HepG2 (cell line): ENCODE measurements at regions not wholly inside any gene's neighbourhood (a gene's known extent, or its start where the extent isn't known, plus 50 kb on each side); places are given as distances from the start of the nearest gene placed in this dataset.
A peak's percentile ranks its signal among the peaks of the same experiment; 100 is the strongest.

Source experiments
- ERF ChIP-seq: IDR thresholded peaks from 2 replicates; pipeline ENCODE4 v1.6.1; 2018; ENCODE audit warnings: missing biosample characterization, missing genetic modification reagents
- FOXA3 ChIP-seq: IDR thresholded peaks from 2 replicates; pipeline ENCODE4 v1.6.1; 2016; ENCODE audit warnings: missing genetic modification reagents, missing compliant biosample characterization
- FOXP1 ChIP-seq, 2 experiments: fragments of 450-650 bp in 1 of 2; IDR thresholded peaks; 2 replicates each; pipeline ENCODE4 v1.6.1; 2017 to 2018; ENCODE audit warnings: antibody characterized with exemption in 1 of 2
- HNF4A ChIP-seq: sonication (generic); formaldehyde crosslinking; IDR thresholded peaks from 2 replicates; pipeline ENCODE4 v1.4.0; 2020; ENCODE audit warnings: missing genetic modification reagents
- MAX ChIP-seq: IDR thresholded peaks from 2 replicates; pipeline ENCODE4 v1.6.1; 2012; ENCODE audit warnings: inconsistent platforms
- MIXL1 ChIP-seq: IDR thresholded peaks from 2 replicates; pipeline ENCODE4 v1.6.1; 2016
- PHF8 ChIP-seq: sonication (generic); formaldehyde crosslinking; IDR thresholded peaks from 2 replicates; pipeline ENCODE4 v1.5.0; 2020; ENCODE audit warnings: missing genetic modification reagents
- REST ChIP-seq, 2 experiments: IDR thresholded peaks; 2 replicates each; pipeline ENCODE4 v1.6.1; 2011 to 2012; ENCODE audit warnings: low read length in 2 of 2, borderline replicate concordance in 1 of 2, low read depth in 1 of 2, mild to moderate bottlenecking in 1 of 2, moderate library complexity in 1 of 2
- SOX5 ChIP-seq: IDR thresholded peaks from 2 replicates; pipeline ENCODE4 v1.6.1; 2016; ENCODE audit warnings: borderline replicate concordance
- TF ChIP-seq, protein P1 (sequence below): sonication (generic); formaldehyde crosslinking; conservative IDR thresholded peaks from 2 replicates; pipeline ENCODE4 v1.4.0; 2020; ENCODE audit warnings: mild to moderate bottlenecking, missing genetic modification reagents, moderate library complexity

DNA sequence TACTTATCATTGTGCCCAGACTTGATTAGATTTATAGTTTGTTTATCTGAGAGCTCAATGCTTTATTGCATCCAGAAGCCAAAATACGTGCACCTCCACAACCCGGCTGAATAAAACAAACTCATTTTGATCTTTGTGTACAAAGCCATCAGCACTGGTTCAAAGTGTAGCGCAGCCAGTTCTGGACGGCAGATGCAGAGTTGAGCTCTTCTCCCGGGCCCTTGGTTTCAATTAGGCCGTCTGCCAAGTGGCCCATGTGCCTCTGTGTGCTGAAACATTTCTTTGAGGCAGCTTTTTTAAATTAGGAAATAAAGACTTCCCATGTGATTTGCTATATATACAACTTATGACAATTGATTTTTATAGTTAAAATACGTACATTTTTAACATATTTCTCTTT, 96.2 kb upstream of the RSPO3 start (continued):
- peak; percentile 7; the same call in 1 of the 2 replicates for TF ChIP-seq PHF8
- no peak for TF ChIP-seq FOXP1 (IDR thresholded peaks at IDR 0.05)
- peak; percentile 15; the same call in 1 of the 2 replicates for TF ChIP-seq FOXP1 (CRISPR knock-in tag; IDR thresholded peaks at IDR 0.05)
- peak in 1 of 2 experiments; percentile 44; a peak in 1 of 4 replicates for TF ChIP-seq REST (IDR thresholded peaks at IDR 0.05; ENCODE audit: borderline replicate concordance in 1 of 2, low read depth in 1 of 2, low read length in 2 of 2)
- TF ChIP-seq MIXL1 (CRISPR knock-in tag) = 0 out of 2 replicates have a peak, but pooled peaks have one; percentile 23
- peak; percentile 25; the same call in 1 of the 2 replicates for TF ChIP-seq MAX
- peak; percentile 46; the same call in 1 of the 2 replicates for TF ChIP-seq SOX5
- peak; percentile 74 for TF ChIP-seq FOXA3 (CRISPR knock-in tag)
- TF ChIP-seq HNF4A (CRISPR knock-in tag) = peak; percentile 55
- 0 out of 2 replicates have a peak, but pooled peaks have one; percentile 7 for TF ChIP-seq ERF (CRISPR knock-in tag)
- TF ChIP-seq, protein P1, sequence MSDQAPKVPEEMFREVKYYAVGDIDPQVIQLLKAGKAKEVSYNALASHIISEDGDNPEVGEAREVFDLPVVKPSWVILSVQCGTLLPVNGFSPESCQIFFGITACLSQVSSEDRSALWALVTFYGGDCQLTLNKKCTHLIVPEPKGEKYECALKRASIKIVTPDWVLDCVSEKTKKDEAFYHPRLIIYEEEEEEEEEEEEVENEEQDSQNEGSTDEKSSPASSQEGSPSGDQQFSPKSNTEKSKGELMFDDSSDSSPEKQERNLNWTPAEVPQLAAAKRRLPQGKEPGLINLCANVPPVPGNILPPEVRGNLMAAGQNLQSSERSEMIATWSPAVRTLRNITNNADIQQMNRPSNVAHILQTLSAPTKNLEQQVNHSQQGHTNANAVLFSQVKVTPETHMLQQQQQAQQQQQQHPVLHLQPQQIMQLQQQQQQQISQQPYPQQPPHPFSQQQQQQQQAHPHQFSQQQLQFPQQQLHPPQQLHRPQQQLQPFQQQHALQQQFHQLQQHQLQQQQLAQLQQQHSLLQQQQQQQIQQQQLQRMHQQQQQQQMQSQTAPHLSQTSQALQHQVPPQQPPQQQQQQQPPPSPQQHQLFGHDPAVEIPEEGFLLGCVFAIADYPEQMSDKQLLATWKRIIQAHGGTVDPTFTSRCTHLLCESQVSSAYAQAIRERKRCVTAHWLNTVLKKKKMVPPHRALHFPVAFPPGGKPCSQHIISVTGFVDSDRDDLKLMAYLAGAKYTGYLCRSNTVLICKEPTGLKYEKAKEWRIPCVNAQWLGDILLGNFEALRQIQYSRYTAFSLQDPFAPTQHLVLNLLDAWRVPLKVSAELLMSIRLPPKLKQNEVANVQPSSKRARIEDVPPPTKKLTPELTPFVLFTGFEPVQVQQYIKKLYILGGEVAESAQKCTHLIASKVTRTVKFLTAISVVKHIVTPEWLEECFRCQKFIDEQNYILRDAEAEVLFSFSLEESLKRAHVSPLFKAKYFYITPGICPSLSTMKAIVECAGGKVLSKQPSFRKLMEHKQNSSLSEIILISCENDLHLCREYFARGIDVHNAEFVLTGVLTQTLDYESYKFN (CRISPR knock-in tag) = no peak; the same call in 1 of the 2 replicates
